NCI-H2029 treated with DMSO at 0.1 percent for 48 hours (cell line): ENCODE measurements at regions not wholly inside any gene's neighbourhood (a gene's known extent, or its start where the extent isn't known, plus 50 kb on each side); places are given as distances from the start of the nearest gene placed in this dataset.

Source experiments
- DNase-seq: peaks from one replicate; lab custom pipeline; 2025; lab: John Stamatoyannopoulos, UW

DNA sequence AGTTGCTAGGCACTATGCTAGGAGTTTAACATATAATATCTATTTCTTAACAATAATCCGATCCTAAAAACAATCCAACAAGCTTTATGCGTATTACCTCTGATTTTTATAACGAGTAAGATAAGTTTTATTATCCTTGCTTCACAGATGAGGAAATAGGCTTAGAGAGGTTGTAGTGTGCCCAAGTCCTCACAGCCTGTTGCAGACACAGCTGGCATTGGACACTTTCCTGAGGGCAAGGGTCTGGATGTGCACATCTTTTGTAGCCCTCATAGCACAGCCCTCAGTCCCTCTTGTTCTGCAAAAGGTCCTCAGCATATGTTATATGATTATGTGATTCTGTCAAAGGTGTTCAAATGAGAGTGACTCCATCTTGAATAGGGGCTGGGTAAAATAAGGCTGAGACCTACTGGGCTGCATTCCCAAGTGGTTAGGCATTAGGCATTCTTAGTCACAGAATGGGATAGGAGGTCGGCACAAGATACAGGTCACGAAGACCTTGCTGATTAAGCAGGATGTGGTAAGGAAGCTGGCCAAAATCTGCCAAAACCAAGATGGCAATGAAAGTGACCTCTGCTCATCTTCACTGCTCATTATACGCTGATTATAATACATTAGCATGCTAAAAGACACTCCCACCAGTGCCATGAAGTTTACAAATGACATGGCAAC is 75.7 kb upstream of the F3 start:
- DNase-seq, result no peak

DNA sequence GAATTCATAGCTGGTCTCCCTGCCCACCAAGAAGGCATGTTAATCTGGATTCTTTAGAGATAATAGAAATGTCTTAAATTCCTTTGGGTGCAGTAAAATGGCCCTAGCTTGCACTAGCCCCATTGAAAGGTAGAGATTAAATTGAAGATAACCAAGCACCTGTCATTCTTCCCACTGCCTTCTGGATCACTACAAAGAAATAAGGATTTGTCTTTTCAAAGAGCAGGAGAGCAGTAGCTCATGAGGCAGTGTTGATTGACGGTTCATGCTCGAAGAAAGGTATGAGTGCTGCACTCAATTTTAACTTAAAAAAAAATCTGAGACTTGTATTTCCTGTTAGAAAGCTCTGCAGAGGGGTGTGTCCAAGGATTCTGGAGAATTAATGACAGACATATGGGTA is 74.9 kb upstream of the F3 start:
- no peak for DNase-seq

DNA sequence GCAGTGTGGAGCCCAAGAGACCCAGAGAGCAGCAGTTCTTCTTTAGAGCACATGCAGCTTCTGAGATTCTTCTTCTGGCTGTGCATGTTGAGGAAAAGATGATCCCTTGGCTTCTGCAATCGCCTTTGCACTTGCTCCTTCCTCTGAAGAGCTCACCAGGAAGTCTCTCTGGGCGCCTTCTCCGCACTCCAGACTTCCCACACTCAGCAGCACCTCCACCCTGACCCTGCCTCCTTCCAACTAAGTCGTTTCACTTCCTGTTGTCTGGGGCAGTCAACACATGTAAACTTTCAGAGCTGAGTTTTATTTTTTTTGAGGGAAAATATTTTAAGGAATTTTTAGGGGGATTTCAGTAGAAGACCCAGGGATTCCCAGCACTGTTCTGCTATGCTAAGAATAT is 73.4 kb upstream of the F3 start:
- DNase-seq, result no peak

GRCh38 chr1:94614168-94614815 is 72.7 kb upstream of the F3 start:
- no peak for DNase-seq

GRCh38 chr1:94612525-94613204 is 71.1 kb upstream of the F3 start:
- DNase-seq, result no peak

GRCh38 chr1:94611681-94612475 is 70.3 kb upstream of the F3 start:
- no peak for DNase-seq

DNA sequence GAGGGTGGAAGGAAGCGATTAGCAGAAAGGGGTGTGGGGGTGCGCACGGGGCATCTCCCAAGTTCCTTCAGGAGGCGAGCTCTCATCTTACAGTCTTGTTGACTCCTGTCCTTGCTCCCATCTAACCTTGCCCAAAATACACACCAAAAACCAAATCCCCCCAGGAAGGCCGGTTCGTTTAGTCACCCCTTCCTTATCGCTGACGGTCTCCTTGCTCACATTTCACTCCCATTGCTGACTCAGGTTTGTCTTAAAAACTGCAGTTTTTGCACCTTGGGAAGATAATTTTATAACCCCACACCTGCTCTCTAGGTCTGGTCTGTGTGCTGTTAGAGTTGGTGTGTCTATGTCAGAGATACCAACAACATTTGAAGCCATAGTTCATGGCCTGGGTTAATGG is 68.1 kb upstream of the F3 start:
- DNase-seq, result no peak

DNA sequence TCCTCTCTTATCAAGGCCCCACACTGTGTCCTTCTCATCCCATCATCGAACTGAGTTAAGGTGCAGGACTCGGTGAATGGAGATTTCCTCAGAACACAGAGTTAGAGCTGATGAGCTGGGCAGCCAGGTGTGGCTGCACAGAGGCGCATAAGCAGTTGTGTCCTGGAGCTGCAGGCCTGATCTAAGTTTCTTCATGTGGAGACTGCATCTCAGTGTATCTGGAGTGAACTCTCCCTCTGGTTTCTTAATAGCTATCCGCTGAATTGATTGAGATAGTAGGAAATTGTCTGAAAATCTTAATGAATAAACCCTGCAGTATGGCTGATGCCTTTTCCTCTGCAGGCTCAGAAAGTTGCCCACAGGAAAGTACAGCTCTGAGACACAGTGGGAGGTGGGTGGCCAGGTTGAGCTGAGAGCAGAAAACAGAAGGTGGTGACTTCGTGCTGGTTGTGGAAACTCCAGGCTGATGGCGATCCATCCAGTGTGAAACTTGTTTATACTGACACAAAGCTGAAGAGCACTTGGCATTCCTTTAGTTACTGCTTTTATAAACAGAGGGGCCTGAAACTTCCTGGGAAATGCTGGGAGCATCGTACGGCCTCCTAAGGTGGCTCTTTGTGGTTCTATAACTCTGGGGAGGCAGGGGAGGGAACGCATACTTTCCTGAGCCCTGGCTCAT is 67.4 kb upstream of the F3 start:
- DNase-seq, result no peak

DNA sequence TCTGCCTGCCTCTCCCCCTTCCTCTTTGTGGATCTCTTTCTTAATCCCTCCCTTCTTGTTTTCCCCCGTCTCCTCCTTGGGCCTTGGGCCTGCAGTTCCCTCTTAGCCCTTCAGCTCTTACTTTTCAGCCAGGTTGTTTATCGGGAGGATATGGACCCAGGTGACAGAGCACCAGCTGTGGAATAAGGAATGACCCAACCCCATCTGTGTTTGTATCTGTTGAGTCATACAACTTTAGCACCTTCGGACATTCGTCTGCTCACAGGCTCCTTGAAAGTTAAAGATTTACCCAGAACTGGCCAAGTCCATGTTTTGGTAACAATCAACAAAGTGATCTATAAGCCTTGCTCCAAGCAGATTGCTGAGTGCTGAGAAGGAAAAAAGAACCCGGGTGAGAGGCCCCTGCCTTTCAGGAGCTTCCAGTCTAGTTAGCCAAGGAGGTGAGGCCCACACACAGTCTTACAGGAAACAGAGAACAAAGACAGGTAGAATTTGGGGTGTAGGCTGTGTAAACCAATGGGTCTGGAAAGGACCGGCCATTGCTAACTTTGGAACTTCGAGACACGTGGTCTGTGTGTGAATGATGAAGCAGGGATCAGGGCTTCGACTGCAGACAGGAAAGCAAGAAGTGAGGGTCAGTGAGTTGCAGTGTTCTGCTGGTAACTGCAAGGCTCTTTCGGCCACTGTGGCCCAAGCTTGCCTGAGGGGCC is 66.7 kb upstream of the F3 start:
- no peak for DNase-seq

GRCh38 chr1:94607398-94607797 is 65.8 kb upstream of the F3 start:
- no peak for DNase-seq

DNA sequence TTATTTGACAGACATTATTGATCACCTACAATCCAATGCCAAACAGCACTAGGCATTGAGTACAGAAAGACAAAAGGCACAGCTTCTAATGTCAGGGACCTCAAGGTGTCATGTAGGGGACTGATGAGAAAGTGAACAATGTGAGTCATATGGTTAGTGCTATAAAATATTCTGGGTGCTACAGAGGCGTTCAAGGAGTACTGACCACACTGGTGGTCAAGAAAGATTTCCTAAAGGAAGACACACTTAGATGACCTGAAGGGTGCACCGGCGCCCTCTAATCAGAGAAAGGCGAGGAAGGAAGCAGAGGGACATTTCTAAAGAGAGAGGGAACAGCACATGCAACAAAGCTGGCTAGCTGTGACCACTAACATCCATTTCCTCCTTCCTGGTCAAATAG is 64.9 kb upstream of the F3 start:
- no peak for DNase-seq

GRCh38 chr1:94603663-94604062 is 62.1 kb upstream of the F3 start:
- no peak for DNase-seq

DNA sequence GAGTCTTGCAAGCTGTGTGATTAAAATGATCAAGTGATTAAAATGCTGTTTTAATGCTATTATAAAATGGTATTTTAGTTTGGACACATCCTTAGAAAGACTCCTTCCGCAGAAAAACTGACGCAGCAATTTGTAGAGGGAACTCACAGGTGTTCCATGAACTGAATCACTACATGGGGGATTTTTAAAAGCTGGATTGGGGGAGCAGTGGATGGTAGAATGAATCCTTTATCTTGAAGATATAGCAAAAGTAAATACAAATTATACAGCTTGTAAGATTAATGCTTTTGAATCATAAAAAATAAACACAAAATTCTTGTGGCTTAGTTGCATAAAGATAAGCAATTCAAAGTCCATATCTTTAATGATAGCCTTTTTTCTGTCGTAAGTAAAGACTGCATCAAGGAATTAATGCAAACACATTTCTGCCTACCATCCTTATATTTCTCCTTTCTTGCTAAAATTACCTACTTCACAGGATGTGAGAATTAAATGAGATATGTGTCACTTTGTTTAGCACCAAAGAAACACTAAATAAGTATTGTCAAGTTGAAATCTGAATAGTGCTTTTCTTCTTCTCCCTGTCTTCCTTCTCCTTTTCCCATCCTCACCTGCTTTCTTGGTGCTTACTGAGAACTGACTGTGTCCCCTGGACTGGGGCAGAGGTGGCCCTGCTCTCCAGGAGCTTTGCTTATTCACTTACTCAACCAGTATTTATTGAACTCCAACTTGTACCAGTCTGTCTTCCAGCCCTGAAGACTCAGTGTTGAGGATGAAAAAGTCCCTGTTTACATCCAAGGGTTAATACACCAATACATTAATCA is 61.5 kb upstream of the F3 start:
- DNase-seq, result no peak

GRCh38 chr1:94602316-94602715 is 60.8 kb upstream of the F3 start:
- DNase-seq, result no peak

- no peak for DNase-seq
These were observed 59.0 kb upstream of the F3 start for GRCh38 chr1:94600556-94600955.

- DNase-seq, result no peak
These were observed 57.7 kb upstream of the F3 start for GRCh38 chr1:94599095-94599813.

- DNase-seq, result no peak
These were observed 56.1 kb upstream of the F3 start for GRCh38 chr1:94597701-94598100.

DNA sequence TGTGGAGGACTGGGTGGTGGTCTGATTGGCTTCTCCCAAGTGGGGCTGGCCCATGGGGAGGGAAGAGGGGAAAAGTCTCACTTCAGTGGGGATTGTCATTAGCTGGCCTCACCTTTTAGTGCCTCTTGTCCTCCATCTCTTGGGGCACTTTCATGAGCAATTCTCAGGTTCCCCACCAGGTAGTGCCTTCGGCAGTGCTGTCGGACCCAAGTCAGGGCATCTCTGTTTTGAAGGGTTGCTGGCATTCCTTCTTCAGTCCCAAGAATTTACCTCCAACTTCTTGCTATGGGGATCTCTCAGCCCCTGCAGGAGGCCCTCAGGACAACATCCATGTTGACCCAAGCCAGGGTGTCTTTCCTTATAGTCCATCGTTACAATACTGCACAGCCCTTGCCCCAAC is 54.7 kb upstream of the F3 start:
- DNase-seq, result no peak

DNA sequence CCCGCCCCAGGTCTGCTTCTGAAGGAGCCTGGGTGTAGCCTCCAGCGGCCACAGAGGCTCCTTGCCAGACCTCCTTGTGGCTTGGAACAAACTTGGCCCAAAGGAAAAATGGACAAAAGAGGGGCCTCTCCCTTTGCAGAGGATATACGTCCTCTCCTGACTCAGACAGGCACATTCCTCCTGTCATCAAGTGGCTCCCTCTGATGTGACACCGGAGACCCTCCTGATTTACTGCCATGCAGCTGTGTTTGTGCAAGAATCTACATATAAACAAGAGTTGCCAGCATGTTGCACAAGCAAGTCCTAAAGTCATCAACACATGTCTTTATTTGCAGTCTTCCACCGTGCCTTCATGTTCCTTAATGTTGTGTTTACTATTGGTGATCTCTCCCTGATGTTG is 54.1 kb upstream of the F3 start:
- no peak for DNase-seq

DNA sequence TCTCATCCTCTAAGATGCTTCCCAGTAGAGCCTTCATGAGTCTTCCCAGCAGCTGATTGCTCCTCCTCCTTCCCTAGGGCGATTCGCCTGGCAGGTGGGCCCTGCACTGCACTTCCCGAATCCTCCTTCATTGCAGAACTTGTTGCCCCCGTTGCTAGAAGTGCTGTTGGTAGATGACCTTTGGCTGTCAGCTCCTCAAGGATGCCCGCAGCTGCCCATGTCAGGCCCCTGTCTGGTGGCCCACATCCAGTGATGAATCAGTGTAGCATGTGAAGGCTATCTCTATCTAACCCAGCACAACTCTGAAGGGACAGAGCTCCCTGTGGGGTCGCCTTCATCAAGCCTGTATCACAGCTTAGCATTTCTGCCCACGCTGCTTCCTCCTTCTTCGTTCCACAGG is 52.1 kb upstream of the F3 start:
- no peak for DNase-seq
